Transverse colon (tissue), 4 donors: ENCODE measurements at regions not wholly inside any gene's neighbourhood (a gene's known extent, or its start where the extent isn't known, plus 50 kb on each side); places are given as distances from the start of the nearest gene placed in this dataset.

ENCODE experiments used
- DNase-seq: peaks from one replicate; pipeline ENCODE4 v3.0.0-alpha.2; 2019
- H3K27ac ChIP-seq, 4 donors: fragments of 200-600 bp; sonication (generic); 2 replicates each; pipeline ENCODE4 v1.5.1; 2016 to 2018; ENCODE audit warnings: inconsistent platforms in 4 of 4
- H3K27me3 ChIP-seq: fragments of 200-600 bp; sonication (generic); 2 replicates; pipeline ENCODE4 v1.5.1; 2017; ENCODE audit warnings: inconsistent platforms
- H3K36me3 ChIP-seq, 4 donors: fragments of 200-600 bp; sonication (generic); 2 replicates each; pipeline ENCODE4 v1.5.1; 2017 to 2019; ENCODE audit warnings: inconsistent platforms in 4 of 4
- H3K4me1 ChIP-seq, 4 donors: fragments of 200-600 bp; sonication (generic); 2 replicates each; pipeline ENCODE4 v1.5.1; 2017 to 2020; ENCODE audit warnings: inconsistent platforms in 4 of 4
- H3K4me3 ChIP-seq, 4 donors: fragments of 200-600 bp; sonication (generic); 1 replicate in 1 of 4; 2 replicates in 3 of 4; pipeline versions ENCODE4 v1.5.1 to v1.6.1; 2017 to 2019; ENCODE audit warnings: inconsistent platforms in 4 of 4
- H3K9me3 ChIP-seq, 2 donors: fragments of 200-600 bp; sonication (generic); 2 replicates each; pipeline ENCODE4 v1.5.1; 2017 to 2019; ENCODE audit warnings: inconsistent platforms in 2 of 2
- CTCF ChIP-seq, 5 experiments: fragments of 200-600 bp in 3 of 5; fragments of 450-650 bp in 2 of 5; sonication (generic) in 3 of 5; IDR thresholded peaks; 1 replicate in 2 of 5; 2 replicates in 3 of 5; pipeline ENCODE4 v1.5.1; 2016 to 2017; ENCODE audit warnings: antibody characterized with exemption in 5 of 5, inconsistent platforms in 3 of 5, mild to moderate bottlenecking in 2 of 5, moderate library complexity in 1 of 5
- EP300 ChIP-seq: sonication (generic); formaldehyde crosslinking; IDR thresholded peaks from one replicate; pipeline ENCODE4 v1.6.1; 2017; ENCODE audit warnings: antibody characterized with exemption, low read depth
- POLR2A ChIP-seq: fragments of 450-650 bp; IDR thresholded peaks from one replicate; pipeline ENCODE4 v1.6.1; 2016; ENCODE audit warnings: antibody characterized with exemption, mild to moderate bottlenecking, moderate library complexity
- POLR2AphosphoS5 ChIP-seq, 3 donors: sonication (generic); formaldehyde crosslinking; IDR thresholded peaks; one replicate each; pipeline ENCODE4 v1.6.1; 2016; ENCODE audit warnings: antibody characterized with exemption in 3 of 3
- WGBS, 2 donors: methylation state at CpG; one replicate each; pipeline ENCODE4 v1.1.5; 2018; ENCODE audit warnings: low coverage in 1 of 2; 5-methylcytosine and 5-hydroxymethylcytosine counted together
- in situ Hi-C, 4 donors: fragments of 200-750 bp; cut with MboI; loops; one replicate each; pipeline versions ENCODE4 v1.15.0 to v1.15.1; 2017; ENCODE audit warnings: low sequenced_read_pairs in 3 of 4, low pct_ligation_motif_present in 1 of 4, low pct_unique_long_range_greater_than_20kb in 1 of 4
- intact Hi-C: fragments of 100-400 bp; cut with DNase I; formaldehyde crosslinking; loops from one replicate; pipeline ENCODE4 v1.15.1; 2023; ENCODE audit warnings: low total_unique reads

DNA sequence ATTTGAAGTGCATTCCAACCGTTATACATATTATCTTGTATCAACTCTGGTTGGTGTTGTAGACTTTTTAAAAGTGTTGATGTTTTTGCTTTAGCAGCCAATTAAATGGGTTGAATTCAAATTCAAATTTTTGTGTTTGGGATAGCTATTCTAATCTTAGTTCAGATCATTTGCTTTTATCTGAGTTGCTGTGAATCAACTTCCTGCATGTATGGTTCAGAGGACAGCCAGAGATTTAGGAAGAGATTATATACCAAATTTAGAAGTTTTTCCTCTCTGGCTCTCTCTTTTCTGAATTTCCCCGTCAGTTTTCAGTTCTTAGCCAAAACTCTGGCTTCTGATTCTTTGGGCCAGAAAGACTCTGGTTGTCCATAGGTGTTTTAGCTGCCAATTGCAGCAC, 415.5 kb downstream of the NUF2 start:
- in situ Hi-C loops (no loop called here), intact Hi-C loops (no loop called here)
- Histone ChIP-seq H3K27ac (no peak overlapping the region), H3K4me1 (no peaks in the 10 kb centered on the region), H3K36me3 (no peaks in the 10 kb centered on the region), H3K27me3 (no peaks in the 10 kb centered on the region), H3K9me3 (no peaks in the 10 kb centered on the region), H3K4me3 (no peak overlapping the region)
- DNase-seq, result no peak
- no peak for TF ChIP-seq POLR2AphosphoS5 (IDR thresholded peaks at IDR 0.05)
- 49 to 66% methylated on average over 2 of the region's 2 CpGs for WGBS, 2 donors

DNA sequence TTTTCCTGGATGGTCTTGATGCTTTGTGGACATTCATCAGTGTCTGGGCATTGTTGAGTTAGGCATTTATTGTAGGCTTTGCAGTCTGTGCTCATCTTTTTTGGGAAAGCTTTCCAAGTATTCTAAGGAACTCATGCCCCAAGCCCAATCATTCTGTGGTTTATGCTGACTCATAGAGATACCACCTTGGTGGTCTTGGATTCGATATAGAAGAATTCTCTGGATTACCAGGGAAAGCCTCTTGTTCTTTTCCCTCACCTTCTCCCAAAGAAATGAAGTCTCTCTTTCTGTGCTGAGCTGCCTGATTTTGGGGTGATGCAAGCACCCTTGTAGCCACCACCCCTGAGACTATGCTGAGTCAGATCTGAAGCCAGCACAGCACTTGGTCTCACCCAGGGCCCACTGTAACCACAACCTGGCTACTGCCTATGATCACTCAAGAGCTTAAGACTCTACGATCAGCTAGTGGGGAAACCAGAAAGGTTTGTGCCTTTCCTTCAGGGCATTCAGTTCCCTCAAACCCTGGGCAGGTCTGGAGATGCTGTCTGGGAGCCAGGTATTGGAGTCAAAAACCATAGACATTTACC, 422.6 kb downstream of the NUF2 start:
- WGBS, 2 donors, result 88 to 92% methylated on average over 1 to 2 of the region's 2 CpGs
- Histone ChIP-seq H3K4me3 (no peak overlapping the region), H3K9me3 (peaks cover 0 to 8% of the 10 kb centered on the region in 2 donors), H3K36me3 (no peaks in the 10 kb centered on the region), H3K27me3 (no peaks in the 10 kb centered on the region), H3K27ac (no peak overlapping the region), H3K4me1 (no peaks in the 10 kb centered on the region)
- TF ChIP-seq EP300, result no peak
- in situ Hi-C loops (no loop called here), intact Hi-C loops (no loop called here)
- no peak for DNase-seq

DNA sequence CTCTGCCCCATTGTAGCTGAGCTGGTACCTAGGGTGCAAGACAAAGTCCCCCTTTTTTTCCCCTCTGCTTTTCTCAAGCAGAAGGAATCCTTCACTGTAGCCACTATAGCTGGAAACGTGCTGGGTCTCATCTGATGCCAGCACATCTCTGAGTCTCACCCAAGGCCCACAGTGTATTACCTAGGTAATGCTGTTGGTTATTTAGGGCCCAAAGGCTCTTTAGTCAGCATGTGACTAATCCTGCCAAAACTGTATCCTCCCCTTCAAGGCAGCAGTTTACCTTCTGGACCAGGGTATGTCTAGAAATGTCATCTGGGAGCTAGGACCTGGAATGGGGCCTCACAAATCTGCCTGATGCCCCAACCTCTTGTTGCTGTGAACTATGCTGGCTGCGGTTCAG, 423.4 kb downstream of the NUF2 start:
- no peaks in the 10 kb centered on the region for H3K36me3 ChIP-seq
- H3K27ac ChIP-seq, result no peak overlapping the region
- TF ChIP-seq EP300, result no peak
- no peak for TF ChIP-seq CTCF (IDR thresholded peaks at IDR 0.05)
- no peak for TF ChIP-seq POLR2AphosphoS5 (IDR thresholded peaks at IDR 0.05)
- TF ChIP-seq POLR2A, result no peak
- DNase-seq, result no peak
- peaks cover 0 to 8% of the 10 kb centered on the region in 2 donors for H3K9me3 ChIP-seq
- in situ Hi-C loops, result no loop called here
- intact Hi-C loops, result no loop called here
- 60 to 70% methylated on average over 1 to 2 of the region's 2 CpGs for WGBS, 2 donors
- no peaks in the 10 kb centered on the region for H3K4me1 ChIP-seq
- no peak overlapping the region for H3K4me3 ChIP-seq
- H3K27me3 ChIP-seq, result no peaks in the 10 kb centered on the region

DNA sequence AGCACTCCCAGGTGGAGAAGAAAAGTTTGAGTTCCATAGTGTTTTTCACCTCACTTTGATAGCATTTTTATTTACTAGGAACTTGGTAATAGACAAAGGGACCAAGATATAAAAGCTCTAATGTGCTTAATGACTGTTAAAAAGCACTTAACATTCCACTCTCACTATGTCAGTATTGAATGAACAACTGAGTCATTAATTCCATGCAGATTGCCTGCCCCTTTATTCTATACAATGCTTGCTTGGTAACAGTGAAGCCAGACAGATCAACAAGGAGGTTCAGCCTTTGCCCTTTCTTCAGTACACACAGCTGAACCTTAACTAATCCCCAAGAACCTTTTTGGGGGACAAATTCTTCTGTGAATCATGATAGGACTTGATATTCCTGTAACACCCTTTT, 425.5 kb downstream of the NUF2 start:
- Histone ChIP-seq H3K4me1 (no peaks in the 10 kb centered on the region), H3K36me3 (no peaks in the 10 kb centered on the region), H3K27ac (no peak overlapping the region), H3K9me3 (peaks cover 0 to 8% of the 10 kb centered on the region in 2 donors), H3K4me3 (no peak overlapping the region), H3K27me3 (no peaks in the 10 kb centered on the region)
- in situ Hi-C loops (no loop called here), intact Hi-C loops (no loop called here)
- DNase-seq, result no peak
- TF ChIP-seq POLR2AphosphoS5 (IDR thresholded peaks at IDR 0.05) (no peak), POLR2A (no peak), CTCF (IDR thresholded peaks at IDR 0.05) (no peak)

GRCh38 chr1:163747855-163748254, 426.1 kb downstream of the NUF2 start:
- Histone ChIP-seq H3K4me1 (no peaks in the 10 kb centered on the region), H3K36me3 (no peaks in the 10 kb centered on the region), H3K27ac (no peak overlapping the region), H3K9me3 (peaks cover 0 to 8% of the 10 kb centered on the region in 2 donors), H3K4me3 (no peak overlapping the region), H3K27me3 (no peaks in the 10 kb centered on the region)
- intact Hi-C loops (no loop called here), in situ Hi-C loops (no loop called here)
- WGBS, 2 donors, result 26 to 100% methylated on average over 1 of the region's 1 CpG
- no peak for DNase-seq
- TF ChIP-seq POLR2A (no peak), EP300 (no peak), CTCF (IDR thresholded peaks at IDR 0.05) (no peak), POLR2AphosphoS5 (IDR thresholded peaks at IDR 0.05) (no peak)
